A549 (cell line): ENCODE measurements at regions not wholly inside any gene's neighbourhood (a gene's known extent, or its start where the extent isn't known, plus 50 kb on each side); places are given as distances from the start of the nearest gene placed in this dataset.

ENCODE experiments used
- CEBPB ChIP-seq, 2 experiments: fragments of >200 bp in 1 of 2; sonication (Bioruptor Twin) in 1 of 2; formaldehyde crosslinking in 1 of 2; IDR thresholded peaks; 2 replicates each; pipeline ENCODE4 v1.6.1; 2012 to 2016
- EP300 ChIP-seq, 2 experiments: fragments of >200 bp; sonication (Bioruptor Twin); formaldehyde crosslinking; IDR thresholded peaks; 2 replicates in 1 of 2; 3 replicates in 1 of 2; pipeline ENCODE4 v1.6.1; 2016 to 2017
- HEYL ChIP-seq: fragments of 250-450 bp; sonication (Bioruptor Pico); IDR thresholded peaks from 2 replicates; pipeline ENCODE4 v1.8.0; 2021; ENCODE audit warnings: mild to moderate bottlenecking, moderate library complexity
- USF2 ChIP-seq: fragments of 450-650 bp; IDR thresholded peaks from 2 replicates; pipeline ENCODE4 v1.6.1; 2014; ENCODE audit warnings: antibody characterized with exemption
- ZC3H11A ChIP-seq: fragments of 450-650 bp; IDR thresholded peaks from 2 replicates; pipeline ENCODE4 v1.6.1; 2014; ENCODE audit warnings: antibody characterized with exemption, mild to moderate bottlenecking
- ZFP36 ChIP-seq: fragments of 450-650 bp; IDR thresholded peaks from 2 replicates; pipeline ENCODE4 v1.6.1; 2014; ENCODE audit warnings: borderline replicate concordance; ENCODE audit not compliant: partially characterized antibody

GRCh38 chr15:62886431-62887071, 156.0 kb upstream of the TPM1 start:
- TF ChIP-seq ZC3H11A (no peak), USF2 (no peak), HEYL (CRISPR knock-in tag) (no peak), ZFP36 (no peak), CEBPB (IDR thresholded peaks at IDR 0.05) (no peak; a peak in 1 of 4 replicates), EP300 (IDR thresholded peaks at IDR 0.05) (no peak)
